SKM-1 (cell line): ENCODE measurements at regions not wholly inside any gene's neighbourhood (a gene's known extent, or its start where the extent isn't known, plus 50 kb on each side); places are given as distances from the start of the nearest gene placed in this dataset.

Source experiments
- DNase-seq: peaks from one replicate; lab custom pipeline; 2025; ENCODE audit not compliant: unreplicated experiment; lab: John Stamatoyannopoulos, UW

GRCh38 chr20:23282111-23282510, 68.5 kb upstream of the NXT1 start:
- DNase-seq = no peak

- DNase-seq = no peak
These were observed 70.8 kb upstream of the NXT1 start for GRCh38 chr20:23279836-23280235.

- DNase-seq = no peak
These were observed 72.4 kb upstream of the NXT1 start for GRCh38 chr20:23278172-23278571.

GRCh38 chr20:23277316-23277715, 73.3 kb upstream of the NXT1 start:
- DNase-seq = no peak

- DNase-seq = no peak
These were observed 76.8 kb upstream of the NXT1 start for GRCh38 chr20:23273776-23274175.

- no peak for DNase-seq
These were observed 78.2 kb upstream of the NXT1 start for GRCh38 chr20:23272176-23273029.

GRCh38 chr20:23270382-23270911, 80.1 kb upstream of the NXT1 start:
- no peak for DNase-seq

GRCh38 chr20:23269954-23270353, 80.6 kb upstream of the NXT1 start:
- no peak for DNase-seq

- no peak for DNase-seq
These were observed 81.7 kb upstream of the NXT1 start for GRCh38 chr20:23268792-23269354.

- DNase-seq = no peak
These were observed 82.7 kb upstream of the NXT1 start for GRCh38 chr20:23267909-23268308.

GRCh38 chr20:23266530-23267398, 83.8 kb upstream of the NXT1 start:
- no peak for DNase-seq

GRCh38 chr20:23265226-23265625, 85.4 kb upstream of the NXT1 start:
- DNase-seq = no peak

- no peak for DNase-seq
These were observed 86.0 kb upstream of the NXT1 start for GRCh38 chr20:23264545-23264944.

GRCh38 chr20:23260181-23260840, 90.3 kb upstream of the NXT1 start:
- DNase-seq = no peak

- no peak for DNase-seq
These were observed 91.9 kb upstream of the NXT1 start for GRCh38 chr20:23258747-23259121.

- no peak for DNase-seq
These were observed 92.5 kb upstream of the NXT1 start for GRCh38 chr20:23257848-23258746.

GRCh38 chr20:23257106-23257761, 93.4 kb upstream of the NXT1 start:
- DNase-seq = no peak

GRCh38 chr20:23255716-23256385, 94.7 kb upstream of the NXT1 start:
- no peak for DNase-seq

GRCh38 chr20:23255106-23255505, 95.5 kb upstream of the NXT1 start:
- no peak for DNase-seq
